GM20000 (cell line): ENCODE measurements at regions not wholly inside any gene's neighbourhood (a gene's known extent, or its start where the extent isn't known, plus 50 kb on each side); places are given as distances from the start of the nearest gene placed in this dataset.
"Not testable (repeated sequence)": the region's sequence is repeated elsewhere in the genome, so short reads cannot be mapped to it uniquely, and the experiment has no call there.

ENCODE experiments used
- DNase-seq: peaks from one replicate; pipeline ENCODE4 v3.0.0; 2012; ENCODE audit warnings: low spot score
- CTCF ChIP-seq: IDR thresholded peaks from 2 replicates; pipeline ENCODE4 v1.5.1; 2012; ENCODE audit warnings: mild to moderate bottlenecking, control low read depth; ENCODE audit errors: extremely low read depth, missing control alignments

- no peak for DNase-seq
- TF ChIP-seq CTCF = no peak
Observed at GRCh38 chr3:68515237-68515636, 417.1 kb downstream of the TAFA4 start.

GRCh38 chr3:68504201-68504600, 428.1 kb downstream of the TAFA4 start:
- no peak for DNase-seq
- no peak for TF ChIP-seq CTCF

GRCh38 chr3:68485845-68486244, 446.5 kb downstream of the TAFA4 start:
- DNase-seq = not testable (repeated sequence)

- DNase-seq = no peak
- no peak for TF ChIP-seq CTCF
Observed at GRCh38 chr3:68485051-68485450, 447.3 kb downstream of the TAFA4 start.

- no peak for DNase-seq
- no peak for TF ChIP-seq CTCF
Observed at GRCh38 chr3:68483601-68484000, 448.7 kb downstream of the TAFA4 start.

- DNase-seq = no peak
- TF ChIP-seq CTCF = no peak
Observed at GRCh38 chr3:68483041-68483440, 449.3 kb downstream of the TAFA4 start.

- no peak for TF ChIP-seq CTCF
- DNase-seq = no peak
Observed at GRCh38 chr3:68482565-68482964, 449.8 kb downstream of the TAFA4 start.

GRCh38 chr3:68479779-68480178, 452.6 kb downstream of the TAFA4 start:
- no peak for DNase-seq
- no peak for TF ChIP-seq CTCF
